ENCODE measurements at regions not wholly inside any gene's neighbourhood (a gene's known extent, or its start where the extent isn't known, plus 50 kb on each side); places are given as distances from the start of the nearest gene placed in this dataset.

GRCh38 chr12:84484798-84485197, 427.8 kb downstream of the SLC6A15 start:
- TF ChIP-seq POLR2AphosphoS5 (IDR thresholded peaks at IDR 0.05; ENCODE audit: low read depth, low read length) (no peak), SIN3A (IDR thresholded peaks at IDR 0.05; ENCODE audit: borderline replicate concordance, insufficient read depth, low read length) (no peak), REST (IDR thresholded peaks at IDR 0.05; ENCODE audit: insufficient read depth in 1 of 2, low read depth in 2 of 2, low read length in 2 of 2) (no peak), FOXP2 (optimal IDR thresholded peaks at IDR 0.05; ENCODE audit: borderline replicate concordance, extremely low read depth, extremely low read length, insufficient read depth) (no peak)

Data from PFSK-1 (cell line).